CD4-positive, alpha-beta T cell treated with Interferon gamma for 1 hour (primary cell): ENCODE measurements at regions not wholly inside any gene's neighbourhood (a gene's known extent, or its start where the extent isn't known, plus 50 kb on each side); places are given as distances from the start of the nearest gene placed in this dataset.

ENCODE experiments used
- DNase-seq: peaks from one replicate; pipeline ENCODE4 v3.0.0-alpha.2; 2020

DNA sequence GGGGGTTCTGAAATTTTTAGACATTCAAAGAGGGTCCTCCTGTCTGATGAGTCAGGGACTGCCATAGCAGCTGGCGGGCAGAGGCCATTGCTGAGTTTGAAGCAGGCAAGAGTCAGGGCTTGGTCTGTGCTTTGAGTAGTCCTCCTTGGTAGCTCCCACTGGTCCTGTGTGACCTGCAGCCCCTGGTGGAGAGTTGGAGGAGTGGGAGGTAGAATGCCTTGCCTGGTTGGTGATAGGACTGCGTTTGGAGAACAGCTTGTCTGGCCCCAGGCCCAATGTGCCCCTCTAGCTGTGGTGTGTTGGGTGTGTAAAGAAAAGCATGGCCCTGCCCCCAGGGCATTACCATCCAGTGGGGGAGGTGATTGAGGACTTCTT is 116.7 kb downstream of the BEGAIN start:
- no peak for DNase-seq

- DNase-seq: no peak
These were observed 115.7 kb downstream of the BEGAIN start for GRCh38 chr14:100471441-100472093.

GRCh38 chr14:100472094-100472455 is 115.1 kb downstream of the BEGAIN start:
- no peak for DNase-seq

DNA sequence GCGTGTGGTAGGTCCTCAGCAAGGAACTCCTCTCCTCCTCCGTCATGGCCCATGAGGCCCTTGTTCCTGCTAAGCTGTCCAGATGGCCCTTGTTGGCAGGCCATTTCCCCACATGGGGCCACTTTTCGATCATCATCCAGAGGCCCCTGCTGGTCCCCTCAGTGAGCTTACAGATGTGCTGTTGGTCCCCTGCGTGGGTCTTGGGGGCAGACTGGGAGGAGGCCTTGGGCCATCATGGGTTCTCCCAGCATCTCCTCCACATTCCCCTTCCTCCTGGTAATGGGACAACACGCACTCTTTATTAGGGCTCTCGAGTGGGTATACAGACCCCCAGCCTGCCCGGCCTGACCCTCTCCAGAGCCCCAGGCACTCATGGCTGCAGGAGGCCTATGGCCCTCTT is 114.7 kb downstream of the BEGAIN start:
- DNase-seq: no peak

- no peak for DNase-seq
These were observed 114.0 kb downstream of the BEGAIN start for GRCh38 chr14:100473249-100473648.

GRCh38 chr14:100474196-100474595 is 113.0 kb downstream of the BEGAIN start:
- DNase-seq: no peak

GRCh38 chr14:100475268-100475667 is 111.9 kb downstream of the BEGAIN start:
- no peak for DNase-seq

DNA sequence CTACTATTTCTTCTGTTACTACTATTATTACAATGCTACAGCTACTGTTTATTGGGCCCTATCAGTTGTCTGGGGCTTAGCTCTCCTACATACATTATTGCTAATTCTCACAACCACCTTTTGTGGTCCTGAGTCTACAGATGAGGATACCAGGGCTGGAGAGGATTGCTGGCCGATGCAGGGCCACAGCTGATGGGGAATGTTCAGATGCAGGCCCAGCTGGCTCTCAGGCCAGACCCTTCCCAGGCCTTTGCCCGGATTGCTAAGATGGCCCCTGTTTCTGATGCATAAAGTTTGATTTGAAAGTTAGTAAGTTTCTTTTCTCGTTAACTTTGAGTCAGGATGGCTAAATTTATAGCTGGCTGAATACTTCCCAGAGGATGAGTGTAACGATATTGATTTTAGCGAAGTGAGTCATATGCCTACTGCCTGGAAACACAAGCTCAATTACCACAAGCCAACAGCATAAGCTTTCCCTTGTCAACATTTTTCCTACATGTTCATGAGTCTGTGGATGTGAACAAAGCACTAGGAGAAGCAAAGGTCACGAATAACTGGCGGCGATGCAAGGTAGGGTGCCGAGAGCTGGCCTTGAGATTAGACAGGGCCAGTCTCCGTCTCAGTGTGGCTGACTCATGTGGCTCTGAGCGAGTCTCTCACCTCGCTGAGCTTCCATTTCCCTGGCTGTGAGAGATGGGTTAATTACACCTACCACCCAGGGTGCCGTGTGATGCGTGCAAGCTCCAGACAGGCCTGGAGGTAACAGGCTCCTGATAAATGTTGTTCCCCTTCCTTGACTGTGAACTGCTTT is 111.0 kb downstream of the BEGAIN start:
- no peak for DNase-seq

- no peak for DNase-seq
These were observed 102.5 kb downstream of the BEGAIN start for GRCh38 chr14:100484531-100485267.

- no peak for DNase-seq
These were observed 101.0 kb downstream of the BEGAIN start for GRCh38 chr14:100486025-100486828.
